OCI-LY7 (cell line): ENCODE measurements at regions not wholly inside any gene's neighbourhood (a gene's known extent, or its start where the extent isn't known, plus 50 kb on each side); places are given as distances from the start of the nearest gene placed in this dataset.

Source experiments
- BruUV-seq: library from RNA; stranded (reverse); fragments of 400-500 nt; replicated peaks from 2 replicates; lab custom pipeline; 2021; lab: Mats Ljungman, UMichigan
- CTCF ChIA-PET: fragments of 300-600 bp; sonication (Branson Sonifier 250); formaldehyde crosslinking; loops from one replicate; lab custom pipeline; 2022; ENCODE audit warnings: antibody characterized with exemption; ENCODE audit not compliant: unreplicated experiment; lab: Charles Lee
- POLR2A ChIA-PET: fragments of 300-600 bp; sonication (Branson Sonifier 250); formaldehyde crosslinking; loops from one replicate; lab custom pipeline; 2022; ENCODE audit warnings: antibody characterized with exemption; lab: Charles Lee
- DNase-seq: peaks from one replicate; pipeline ENCODE4 v3.0.0-alpha.2; 2015; ENCODE audit warnings: low spot score
- H2AFZ ChIP-seq: fragments of 200-600 bp; sonication (generic), shearing (Covaris generic); 2 replicates; pipeline ENCODE4 v1.6.1; 2014; ENCODE audit warnings: mild to moderate bottlenecking, antibody characterized with exemption, low read length, moderate library complexity
- H3K27ac ChIP-seq: fragments of 200-600 bp; sonication (generic); 2 replicates; pipeline ENCODE4 v1.5.1; 2014; ENCODE audit warnings: mixed run types, low read depth, mild to moderate bottlenecking, moderate library complexity, low read length, inconsistent platforms; ENCODE audit not compliant: poor library complexity, severe bottlenecking
- H3K36me3 ChIP-seq: fragments of 200-600 bp; sonication (generic); 2 replicates; pipeline ENCODE4 v1.6.1; 2014; ENCODE audit warnings: mild to moderate bottlenecking, antibody characterized with exemption, low read length, moderate library complexity, mixed read lengths; ENCODE audit not compliant: insufficient read depth
- H3K4me1 ChIP-seq: fragments of 200-600 bp; sonication (generic); 2 replicates; pipeline ENCODE4 v1.5.1; 2014; ENCODE audit warnings: mild to moderate bottlenecking, low read length; ENCODE audit not compliant: insufficient read depth, poor library complexity, severe bottlenecking
- H3K4me2 ChIP-seq: fragments of 200-600 bp; sonication (generic); 2 replicates; pipeline ENCODE4 v1.6.1; 2014; ENCODE audit warnings: mild to moderate bottlenecking, low read length
- H3K4me3 ChIP-seq: fragments of 200-600 bp; sonication (generic); 2 replicates; pipeline ENCODE4 v1.5.1; 2014; ENCODE audit warnings: mild to moderate bottlenecking, low read depth, low read length; ENCODE audit not compliant: poor library complexity, severe bottlenecking
- H3K79me2 ChIP-seq: fragments of 200-600 bp; sonication (generic); 2 replicates; pipeline ENCODE4 v1.6.1; 2016; ENCODE audit warnings: low read depth, mild to moderate bottlenecking, low read length, moderate library complexity, mixed read lengths; ENCODE audit not compliant: insufficient read depth
- H3K9me2 ChIP-seq: fragments of 200-600 bp; sonication (generic); 2 replicates; pipeline ENCODE4 v1.6.1; 2016; ENCODE audit warnings: mild to moderate bottlenecking, low read length, mixed read lengths; ENCODE audit not compliant: insufficient read depth
- H3K9me3 ChIP-seq: fragments of 200-600 bp; sonication (generic); 2 replicates; pipeline ENCODE4 v1.6.1; 2014; ENCODE audit warnings: mild to moderate bottlenecking, mixed run types, low read length, mixed read lengths
- H4K20me1 ChIP-seq: fragments of 200-600 bp; sonication (generic); 2 replicates; pipeline ENCODE4 v1.6.1; 2014; ENCODE audit warnings: mild to moderate bottlenecking, antibody characterized with exemption, low read length, moderate library complexity, mixed read lengths; ENCODE audit not compliant: insufficient read depth
- CTCF ChIP-seq: fragments of 200-600 bp; sonication (generic); conservative IDR thresholded peaks from 2 replicates; pipeline ENCODE4 v1.5.1; 2014; ENCODE audit warnings: mild to moderate bottlenecking, antibody characterized with exemption, low read length, moderate library complexity, mixed read lengths
- EZH2phosphoT487 ChIP-seq: fragments of 200-600 bp; sonication (generic); IDR thresholded peaks from 2 replicates; pipeline ENCODE4 v1.6.1; 2018; ENCODE audit warnings: low read depth, borderline replicate concordance, mild to moderate bottlenecking, mixed run types, antibody characterized with exemption, low read length, moderate library complexity, mixed read lengths
- intact Hi-C: fragments of 100-400 bp; cut with micrococcal nuclease; formaldehyde crosslinking; loops from one replicate; pipeline ENCODE4 v1.10.0; 2022; ENCODE audit not compliant: unreplicated experiment

DNA sequence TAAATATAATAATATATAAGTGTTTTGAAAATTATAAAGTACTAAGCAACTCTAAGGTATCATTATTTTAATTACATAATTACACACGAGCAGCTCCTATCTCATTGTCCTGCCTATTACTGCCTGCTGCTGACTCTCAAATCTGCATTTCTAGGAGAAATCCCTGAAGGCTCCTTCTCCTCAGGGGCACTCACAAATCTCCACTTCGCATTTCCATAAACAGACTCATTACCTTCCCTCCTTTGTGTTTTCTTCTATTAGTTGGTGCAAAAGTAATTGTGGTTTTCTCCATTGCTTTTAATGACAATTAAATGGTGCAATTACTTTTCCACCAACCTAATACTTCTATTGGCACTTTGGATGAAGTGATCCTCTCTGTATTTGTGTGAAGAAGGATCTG, 135.0 kb upstream of the HNMT start:
- Histone ChIP-seq H3K4me2 (no peak overlapping the region), H3K79me2 (no peaks in the 10 kb centered on the region), H3K4me3 (no peak overlapping the region), H3K36me3 (no peaks in the 10 kb centered on the region), H3K9me3 (no peaks in the 10 kb centered on the region), H3K27ac (no peak overlapping the region), H3K4me1 (no peaks in the 10 kb centered on the region), H2AFZ (no peak overlapping the region), H4K20me1 (no peaks in the 10 kb centered on the region), H3K9me2 (no peaks in the 10 kb centered on the region)
- intact Hi-C loops: no loop called here
- ChIA-PET POLR2A (no interaction called here), CTCF (no interaction called here)
- TF ChIP-seq CTCF (no peak), EZH2phosphoT487 (no peak)
- no TSS peak for BruUV-seq
- no peak for DNase-seq

DNA sequence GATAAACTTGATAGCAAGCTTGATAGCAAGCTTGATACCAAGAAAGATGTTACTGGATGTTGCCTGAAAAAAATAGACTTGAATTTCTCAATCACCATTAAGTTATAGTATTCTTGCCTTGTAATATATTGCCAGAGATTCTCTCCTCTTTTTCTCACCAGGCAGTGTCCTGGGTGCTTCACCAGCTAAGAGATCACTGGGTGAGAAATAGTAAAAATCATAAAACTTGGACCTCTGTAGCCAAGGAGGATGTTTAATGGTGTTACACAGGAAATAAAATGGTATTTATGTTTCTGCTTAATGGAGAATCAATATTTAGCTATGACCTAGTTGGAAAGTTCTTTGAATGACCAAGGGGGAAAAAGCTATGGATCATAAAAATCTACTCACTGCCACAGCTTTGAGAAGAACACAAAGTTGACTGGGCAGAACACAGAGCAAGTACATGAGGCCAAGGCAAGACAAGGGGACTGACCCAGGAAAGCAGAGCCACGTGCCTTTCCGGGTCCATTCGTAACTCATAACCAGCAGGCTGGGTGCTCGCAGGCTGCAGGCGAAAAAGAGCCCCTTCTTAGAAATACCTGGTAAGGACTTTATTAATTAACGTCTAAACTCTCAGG, 129.4 kb upstream of the HNMT start:
- H3K4me1 ChIP-seq: no peaks in the 10 kb centered on the region
- no peak overlapping the region for H3K27ac ChIP-seq
- H4K20me1 ChIP-seq: no peaks in the 10 kb centered on the region
- no peak overlapping the region for H3K4me3 ChIP-seq
- H3K36me3 ChIP-seq: no peaks in the 10 kb centered on the region
- no peak overlapping the region for H3K4me2 ChIP-seq
- no peak for DNase-seq
- H3K79me2 ChIP-seq: no peaks in the 10 kb centered on the region
- no peak overlapping the region for H2AFZ ChIP-seq
- no peaks in the 10 kb centered on the region for H3K9me2 ChIP-seq
- ChIA-PET CTCF (no interaction called here), POLR2A (interaction anchor here (1.0 kb wide), 1 partner anchor 9 kb away, joined by 3 read pairs; no protein-coding TSS in a partner anchor)
- no peak for TF ChIP-seq CTCF
- TF ChIP-seq EZH2phosphoT487: no peak
- intact Hi-C loops: loop anchor here (5.0 kb wide), 2 partner anchors 903 to 963 kb away; no protein-coding TSS in a partner anchor
- BruUV-seq: no TSS peak
- H3K9me3 ChIP-seq: no peaks in the 10 kb centered on the region

DNA sequence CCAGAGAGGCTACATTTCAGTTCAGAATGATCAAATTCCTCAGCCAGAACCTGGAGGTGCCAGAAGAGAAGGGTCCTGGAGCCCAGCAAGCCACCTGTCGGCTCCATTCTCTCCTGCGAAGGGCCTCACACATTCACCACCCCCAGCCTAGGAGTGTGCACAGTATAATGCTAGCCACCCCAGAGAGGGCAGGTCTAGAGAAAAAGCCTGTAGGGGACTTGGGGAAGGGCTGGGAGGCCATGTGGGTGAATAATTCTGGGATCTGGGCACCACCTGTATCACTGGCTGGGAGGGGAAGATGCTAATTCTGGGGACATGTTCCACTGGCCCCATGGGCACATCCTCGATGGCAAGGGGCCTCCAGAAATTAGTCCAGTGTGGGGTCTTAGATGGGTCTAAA, 127.6 kb upstream of the HNMT start:
- no peaks in the 10 kb centered on the region for H3K4me1 ChIP-seq
- BruUV-seq: no TSS peak
- no peak overlapping the region for H2AFZ ChIP-seq
- no peaks in the 10 kb centered on the region for H3K9me2 ChIP-seq
- TF ChIP-seq CTCF (no peak), EZH2phosphoT487 (no peak)
- intact Hi-C loops: loop anchor here (5.0 kb wide), 2 partner anchors 904 to 964 kb away; no protein-coding TSS in a partner anchor
- DNase-seq: no peak
- no peaks in the 10 kb centered on the region for H3K36me3 ChIP-seq
- H3K27ac ChIP-seq: no peak overlapping the region
- no peak overlapping the region for H3K4me2 ChIP-seq
- no peak overlapping the region for H3K4me3 ChIP-seq
- H3K79me2 ChIP-seq: no peaks in the 10 kb centered on the region
- H4K20me1 ChIP-seq: no peaks in the 10 kb centered on the region
- CTCF ChIA-PET: no interaction called here
- POLR2A ChIA-PET: no interaction called here
- no peaks in the 10 kb centered on the region for H3K9me3 ChIP-seq
